WERI-Rb-1 (cell line): ENCODE measurements at regions not wholly inside any gene's neighbourhood (a gene's known extent, or its start where the extent isn't known, plus 50 kb on each side); places are given as distances from the start of the nearest gene placed in this dataset.
"Not testable (repeated sequence)": the region's sequence is repeated elsewhere in the genome, so short reads cannot be mapped to it uniquely, and the experiment has no call there.

Experiments
- DNase-seq: peaks from one replicate; pipeline ENCODE4 v3.0.0-alpha.2; 2020
- H3K27ac ChIP-seq: fragments of 250-450 bp; sonication (Bioruptor Pico); 2 replicates; pipeline ENCODE4 v1.5.1; 2020; ENCODE audit warnings: mild to moderate bottlenecking, moderate library complexity
- H3K27me3 ChIP-seq: fragments of 250-450 bp; sonication (Bioruptor Pico); 2 replicates; pipeline ENCODE4 v1.5.1; 2021; ENCODE audit warnings: mild to moderate bottlenecking, low read depth, moderate library complexity; ENCODE audit not compliant: insufficient read depth, severe bottlenecking
- H3K36me3 ChIP-seq: fragments of 250-450 bp; sonication (Bioruptor Pico); 2 replicates; pipeline ENCODE4 v1.5.1; 2020; ENCODE audit warnings: mild to moderate bottlenecking, moderate library complexity
- H3K4me3 ChIP-seq: 2 replicates; pipeline ENCODE4 v1.5.1; 2011; ENCODE audit warnings: low read depth, mild to moderate bottlenecking, control low read depth, low read length
- H3K9me3 ChIP-seq: fragments of 250-450 bp; sonication (Bioruptor Pico); 2 replicates; pipeline ENCODE4 v1.5.1; 2021; ENCODE audit warnings: mild to moderate bottlenecking, moderate library complexity; ENCODE audit not compliant: severe bottlenecking
- TF ChIP-seq, protein P1 (sequence below): IDR thresholded peaks from 2 replicates; pipeline ENCODE4 v1.5.1; 2011; ENCODE audit warnings: low read depth, mild to moderate bottlenecking, control low read depth, inconsistent platforms, low read length

DNA sequence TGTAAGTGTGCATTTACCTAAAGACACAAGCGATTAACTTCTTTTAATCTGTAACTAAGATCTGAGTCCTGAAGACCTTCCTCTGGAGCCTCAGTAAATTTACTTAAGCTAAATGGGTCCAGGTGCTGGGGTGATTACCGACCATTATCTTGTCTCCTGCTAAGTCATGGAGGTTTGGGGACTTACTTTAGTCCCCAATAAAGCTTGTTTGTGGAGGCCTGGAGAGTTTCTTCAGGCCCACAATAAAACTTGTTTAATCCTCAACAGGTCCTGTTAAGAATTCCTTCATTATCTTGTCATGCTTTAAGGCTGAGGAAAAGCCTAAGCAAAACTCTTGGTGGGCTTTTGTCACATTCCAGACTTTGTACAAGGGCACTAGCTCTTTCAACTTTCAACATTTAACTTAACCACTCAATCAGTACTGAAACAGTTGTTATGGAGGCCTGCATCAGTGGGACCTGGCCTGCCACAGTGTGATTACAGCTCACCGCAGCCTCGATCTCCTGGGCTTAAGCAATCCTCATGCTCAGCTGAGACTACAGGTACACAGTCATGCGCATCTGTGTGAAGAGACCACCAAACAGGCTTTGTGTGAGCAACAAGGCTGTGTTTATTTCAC lies 84.0 kb downstream of the FMO4 start:
- H3K9me3 ChIP-seq = no peaks in the 10 kb centered on the region
- TF ChIP-seq, protein P1, sequence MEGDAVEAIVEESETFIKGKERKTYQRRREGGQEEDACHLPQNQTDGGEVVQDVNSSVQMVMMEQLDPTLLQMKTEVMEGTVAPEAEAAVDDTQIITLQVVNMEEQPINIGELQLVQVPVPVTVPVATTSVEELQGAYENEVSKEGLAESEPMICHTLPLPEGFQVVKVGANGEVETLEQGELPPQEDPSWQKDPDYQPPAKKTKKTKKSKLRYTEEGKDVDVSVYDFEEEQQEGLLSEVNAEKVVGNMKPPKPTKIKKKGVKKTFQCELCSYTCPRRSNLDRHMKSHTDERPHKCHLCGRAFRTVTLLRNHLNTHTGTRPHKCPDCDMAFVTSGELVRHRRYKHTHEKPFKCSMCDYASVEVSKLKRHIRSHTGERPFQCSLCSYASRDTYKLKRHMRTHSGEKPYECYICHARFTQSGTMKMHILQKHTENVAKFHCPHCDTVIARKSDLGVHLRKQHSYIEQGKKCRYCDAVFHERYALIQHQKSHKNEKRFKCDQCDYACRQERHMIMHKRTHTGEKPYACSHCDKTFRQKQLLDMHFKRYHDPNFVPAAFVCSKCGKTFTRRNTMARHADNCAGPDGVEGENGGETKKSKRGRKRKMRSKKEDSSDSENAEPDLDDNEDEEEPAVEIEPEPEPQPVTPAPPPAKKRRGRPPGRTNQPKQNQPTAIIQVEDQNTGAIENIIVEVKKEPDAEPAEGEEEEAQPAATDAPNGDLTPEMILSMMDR = no peak
- no peaks in the 10 kb centered on the region for H3K36me3 ChIP-seq
- H3K27me3 ChIP-seq = no peaks in the 10 kb centered on the region
- H3K27ac ChIP-seq = peak overlapping the region; percentile 24; the same call in 1 of the 2 replicates
- DNase-seq = peak; percentile 43
- no peak overlapping the region for H3K4me3 ChIP-seq

DNA sequence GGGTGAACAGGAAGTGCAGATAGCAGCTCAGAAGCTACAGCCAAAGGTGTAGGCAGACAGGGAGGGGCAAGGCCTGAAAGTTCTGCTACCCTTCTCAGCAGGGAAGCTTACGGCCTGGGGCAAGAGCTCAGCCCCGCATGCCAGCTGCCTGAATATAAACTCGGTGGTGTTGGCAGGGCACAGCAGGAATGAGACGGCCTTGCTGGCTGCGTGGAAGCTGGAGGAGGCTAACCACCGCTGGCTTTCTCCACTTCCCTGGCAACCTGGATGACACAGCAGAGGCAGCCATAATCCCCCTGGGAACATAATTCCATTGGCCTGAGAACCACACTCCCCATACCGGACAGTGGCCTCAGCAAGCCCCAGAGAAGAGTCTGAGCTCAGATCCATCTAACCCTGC lies 81.9 kb upstream of the PRRC2C start:
- no peaks in the 10 kb centered on the region for H3K27me3 ChIP-seq
- no peak overlapping the region for H3K27ac ChIP-seq
- H3K36me3 ChIP-seq = no peaks in the 10 kb centered on the region
- TF ChIP-seq, protein P1 = no peak
- H3K9me3 ChIP-seq = no peaks in the 10 kb centered on the region
- no peak overlapping the region for H3K4me3 ChIP-seq
- no peak for DNase-seq

DNA sequence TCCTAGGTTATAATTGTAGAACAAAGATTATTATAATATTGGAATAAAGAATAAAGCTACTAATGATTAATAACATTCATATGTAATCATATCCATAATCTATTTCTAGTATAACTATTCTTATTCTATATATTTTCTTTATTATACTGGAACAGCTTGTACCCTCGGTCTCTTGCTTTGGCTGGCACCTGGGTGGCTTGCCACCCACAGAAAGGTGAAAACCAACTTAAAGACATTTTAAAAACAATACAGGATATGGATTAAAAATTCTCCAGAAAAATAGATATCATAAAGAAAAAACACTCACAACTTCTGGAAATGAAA lies 80.0 kb upstream of the PRRC2C start:
- Histone ChIP-seq H3K36me3 (no peaks in the 10 kb centered on the region), H3K4me3 (no peak overlapping the region), H3K27ac (no peak overlapping the region), H3K27me3 (no peaks in the 10 kb centered on the region), H3K9me3 (no peaks in the 10 kb centered on the region)
- TF ChIP-seq, protein P1 = no peak
- no peak for DNase-seq

DNA sequence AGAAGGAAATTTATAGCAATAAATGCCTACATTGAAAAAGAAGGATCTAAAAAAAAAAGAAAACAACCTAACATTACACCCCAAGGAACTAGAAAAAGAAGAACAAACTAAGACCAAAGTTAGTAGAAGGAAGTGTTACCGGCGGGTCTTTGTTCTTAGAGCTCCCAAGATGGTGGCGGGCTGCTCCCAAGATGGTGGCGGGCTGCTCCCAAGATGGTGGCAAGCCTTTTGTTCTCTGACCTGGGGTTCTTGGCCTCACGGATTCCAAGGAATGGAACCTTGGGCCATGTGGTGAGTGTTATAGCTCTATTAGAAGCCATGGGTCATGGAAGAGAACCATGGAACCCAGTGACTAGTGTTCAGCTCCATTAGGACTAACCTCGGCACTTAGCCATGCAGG lies 71.8 kb upstream of the PRRC2C start:
- not testable (repeated sequence) for H3K36me3 ChIP-seq, H3K4me3 ChIP-seq, H3K27me3 ChIP-seq, H3K9me3 ChIP-seq, DNase-seq, H3K27ac ChIP-seq

DNA sequence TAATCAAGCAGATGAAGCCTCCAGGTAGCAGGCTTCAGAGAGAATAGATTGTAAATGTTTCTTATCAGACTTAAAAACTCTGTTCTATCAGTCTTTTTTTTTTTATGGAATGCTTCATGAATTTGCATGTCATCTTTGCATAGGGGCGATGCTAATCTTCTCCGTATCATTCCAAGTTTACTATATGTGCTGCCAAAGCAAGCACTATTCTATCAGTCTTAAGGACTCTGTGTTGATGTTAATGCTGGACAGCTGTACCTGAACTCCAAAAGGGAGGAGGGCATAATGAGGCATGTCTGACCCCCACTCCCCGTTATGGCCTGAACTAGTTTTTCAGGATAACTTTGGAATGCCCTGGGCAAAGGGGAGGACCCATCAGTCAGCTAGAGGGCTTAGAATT lies 66.8 kb upstream of the PRRC2C start:
- TF ChIP-seq, protein P1 = no peak
- DNase-seq = no peak
- Histone ChIP-seq H3K27me3 (no peaks in the 10 kb centered on the region), H3K9me3 (peaks cover 2% of the 10 kb centered on the region), H3K36me3 (no peaks in the 10 kb centered on the region), H3K27ac (no peak overlapping the region), H3K4me3 (no peak overlapping the region)

DNA sequence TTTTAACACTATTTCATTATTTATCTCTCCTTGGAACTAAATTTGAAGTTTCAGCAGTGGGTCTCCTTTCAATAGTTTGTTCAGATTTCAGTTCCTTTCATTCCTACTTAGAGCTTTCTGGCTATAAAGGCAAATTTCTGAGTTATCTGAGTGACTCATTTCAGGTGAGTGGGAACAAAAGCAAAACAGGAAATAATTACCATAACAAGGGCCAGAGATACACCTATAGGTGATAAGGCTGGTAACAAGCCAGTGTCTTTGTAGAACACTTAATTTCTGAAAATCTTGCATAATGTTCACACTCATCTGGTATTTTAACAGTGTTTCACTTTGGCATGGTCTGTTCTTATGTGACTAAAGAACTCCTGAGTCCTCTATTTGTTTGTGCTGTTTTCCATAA lies 64.5 kb upstream of the PRRC2C start:
- H3K27ac ChIP-seq = no peak overlapping the region
- H3K9me3 ChIP-seq = peaks cover 2% of the 10 kb centered on the region
- H3K4me3 ChIP-seq = no peak overlapping the region
- TF ChIP-seq, protein P1 = no peak
- H3K36me3 ChIP-seq = no peaks in the 10 kb centered on the region
- no peaks in the 10 kb centered on the region for H3K27me3 ChIP-seq
- DNase-seq = no peak
